GM23338 (cell line): ENCODE measurements at regions not wholly inside any gene's neighbourhood (a gene's known extent, or its start where the extent isn't known, plus 50 kb on each side); places are given as distances from the start of the nearest gene placed in this dataset.

Experiments
- ATAC-seq: fragments of 200-7000 bp; cut with Tn5 transposase; 3 replicates; pipeline ENCODE4 v1.9.1; 2020
- DNase-seq: peaks from one replicate; pipeline ENCODE4 v3.0.0-alpha.2; 2015; ENCODE audit warnings: low spot score
- H2AFZ ChIP-seq: fragments of 200-600 bp; sonication (generic); 2 replicates; pipeline ENCODE4 v1.8.0; 2016; ENCODE audit warnings: antibody characterized with exemption, mild to moderate bottlenecking, moderate library complexity
- H3F3A ChIP-seq: fragments of 200-600 bp; sonication (generic); replicated peaks from 2 replicates; pipeline ENCODE4 v1.8.0; 2017; ENCODE audit warnings: antibody characterized with exemption, mixed run types, low read depth
- H3K27ac ChIP-seq: fragments of 200-600 bp; sonication (generic); 2 replicates; pipeline ENCODE4 v1.6.1; 2016; ENCODE audit warnings: low read depth
- H3K27me3 ChIP-seq: fragments of 200-600 bp; sonication (generic); 2 replicates; pipeline ENCODE4 v1.8.0; 2016; ENCODE audit warnings: mild to moderate bottlenecking, mixed run types, moderate library complexity; ENCODE audit not compliant: insufficient read depth
- H3K36me3 ChIP-seq: fragments of 200-600 bp; sonication (generic); 2 replicates; pipeline ENCODE4 v1.8.0; 2016; ENCODE audit warnings: mild to moderate bottlenecking; ENCODE audit not compliant: insufficient read depth
- H3K4me1 ChIP-seq: fragments of 200-600 bp; sonication (generic); 2 replicates; pipeline ENCODE4 v1.8.0; 2016; ENCODE audit warnings: mild to moderate bottlenecking, moderate library complexity; ENCODE audit not compliant: insufficient read depth
- H3K4me2 ChIP-seq: fragments of 200-600 bp; sonication (generic); 2 replicates; pipeline ENCODE4 v1.7.1; 2017; ENCODE audit warnings: mixed run types
- H3K4me3 ChIP-seq: fragments of 200-600 bp; sonication (generic); 2 replicates; pipeline ENCODE4 v1.6.1; 2016; ENCODE audit warnings: mixed run types
- H3K79me2 ChIP-seq: fragments of 200-600 bp; sonication (generic); replicated peaks from 2 replicates; pipeline ENCODE4 v1.8.0; 2017; ENCODE audit warnings: mild to moderate bottlenecking; ENCODE audit not compliant: insufficient read depth
- H3K9me2 ChIP-seq: fragments of 200-600 bp; sonication (generic); 2 replicates; pipeline ENCODE4 v1.8.0; 2017; ENCODE audit not compliant: insufficient read depth
- H4K20me1 ChIP-seq: fragments of 200-600 bp; sonication (generic); replicated peaks from 2 replicates; pipeline ENCODE4 v1.8.0; 2017; ENCODE audit warnings: mild to moderate bottlenecking; ENCODE audit not compliant: insufficient read depth
- H3K27ac Mint-ChIP-seq: 2 replicates; pipeline ENCODE4 v1.8.0; 2020; ENCODE audit warnings: inconsistent platforms, mild to moderate bottlenecking, moderate library complexity, mixed read lengths
- H3K27me3 Mint-ChIP-seq: 3 replicates; pipeline ENCODE4 v1.8.0; 2022; ENCODE audit warnings: low read depth, mild to moderate bottlenecking, moderate library complexity, mixed read lengths, inconsistent platforms; ENCODE audit not compliant: insufficient read depth, poor library complexity
- H3K36me3 Mint-ChIP-seq: 3 replicates; pipeline ENCODE4 v1.8.0; 2021; ENCODE audit warnings: low read depth, mild to moderate bottlenecking, inconsistent platforms, moderate library complexity, mixed read lengths
- H3K4me1 Mint-ChIP-seq: 3 replicates; pipeline ENCODE4 v1.8.0; 2020; ENCODE audit warnings: mild to moderate bottlenecking, inconsistent platforms, mixed read lengths
- H3K4me3 Mint-ChIP-seq: 3 replicates; pipeline ENCODE4 v1.8.0; 2021; ENCODE audit warnings: moderate library complexity, mild to moderate bottlenecking, inconsistent platforms, mixed read lengths
- H3K9me3 Mint-ChIP-seq: 3 replicates; pipeline ENCODE4 v1.8.0; 2020; ENCODE audit warnings: moderate library complexity, mild to moderate bottlenecking, inconsistent platforms, mixed read lengths
- CREB1 ChIP-seq: fragments of 250-450 bp; sonication (Bioruptor Pico); IDR thresholded peaks from 2 replicates; pipeline ENCODE4 v1.5.0; 2020; ENCODE audit warnings: low read depth, mild to moderate bottlenecking, moderate library complexity
- EZH2phosphoT487 ChIP-seq: fragments of 200-600 bp; sonication (generic); IDR thresholded peaks from one replicate; pipeline ENCODE4 v1.8.1; 2018; ENCODE audit warnings: antibody characterized with exemption; ENCODE audit not compliant: unreplicated experiment
- JUNB ChIP-seq: IDR thresholded peaks from one replicate; pipeline ENCODE4 v1.6.1; 2016; ENCODE audit warnings: antibody characterized with exemption; ENCODE audit not compliant: unreplicated experiment
- NANOG ChIP-seq: IDR thresholded peaks from 2 replicates; pipeline ENCODE4 v1.6.1; 2016; ENCODE audit warnings: antibody characterized with exemption, borderline replicate concordance
- POLR2AphosphoS5 ChIP-seq: IDR thresholded peaks from 2 replicates; pipeline ENCODE4 v1.6.1; 2016; ENCODE audit warnings: antibody characterized with exemption, low read depth
- STAT1 ChIP-seq: IDR thresholded peaks from one replicate; pipeline ENCODE4 v1.6.1; 2016; ENCODE audit warnings: antibody characterized with exemption; ENCODE audit not compliant: unreplicated experiment
- ZNF114 ChIP-seq: fragments of 250-450 bp; sonication (Bioruptor Pico); IDR thresholded peaks from 2 replicates; pipeline ENCODE4 v1.5.0; 2020; ENCODE audit warnings: mild to moderate bottlenecking, moderate library complexity
- ZNF331 ChIP-seq: fragments of 250-450 bp; sonication (Bioruptor Pico); IDR thresholded peaks from 2 replicates; pipeline ENCODE4 v1.5.0; 2020; ENCODE audit warnings: low read depth, mild to moderate bottlenecking, moderate library complexity
- TF ChIP-seq, protein P1 (sequence below): IDR thresholded peaks from one replicate; pipeline ENCODE4 v1.6.1; 2018; ENCODE audit warnings: antibody characterized with exemption; ENCODE audit not compliant: unreplicated experiment
- TF ChIP-seq, protein P2 (sequence below): IDR thresholded peaks from 2 replicates; pipeline ENCODE4 v1.6.1; 2016; ENCODE audit warnings: antibody characterized with exemption
- TF ChIP-seq, protein P3 (sequence below): fragments of 250-450 bp; sonication (Bioruptor Pico); IDR thresholded peaks from 2 replicates; pipeline ENCODE4 v1.5.0; 2020; ENCODE audit warnings: mild to moderate bottlenecking, moderate library complexity
- TF ChIP-seq, protein P4 (sequence below), 2 experiments: fragments of 200-600 bp in 1 of 2; sonication (generic) in 1 of 2; conservative IDR thresholded peaks; 2 replicates each; pipeline versions ENCODE4 v1.5.1 to v1.6.1; 2016 to 2017; ENCODE audit warnings: antibody characterized with exemption in 2 of 2, low read depth in 2 of 2, mild to moderate bottlenecking in 2 of 2, moderate library complexity in 1 of 2

DNA sequence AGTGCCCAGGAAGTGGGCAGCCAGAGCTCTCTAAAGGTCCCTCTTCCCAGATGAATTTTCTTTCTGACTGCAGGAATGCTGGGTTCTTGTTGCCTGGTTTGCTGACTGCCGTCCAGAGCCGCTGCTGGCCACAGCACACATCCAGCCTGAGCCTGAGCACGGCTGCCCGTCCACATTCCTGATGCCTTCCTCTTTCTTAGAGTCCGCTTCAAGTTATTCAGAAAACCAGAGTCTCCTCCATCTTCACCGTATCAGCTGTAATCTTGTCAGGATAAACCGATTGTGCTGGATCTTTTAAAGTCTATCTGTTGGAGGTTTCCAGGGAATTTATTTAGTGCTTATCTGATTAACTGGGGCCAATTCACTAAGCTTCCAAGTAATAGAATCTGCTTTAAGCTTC, 84.8 kb upstream of the BCAR3 start:
- no peak overlapping the region for H3K27ac Mint-ChIP-seq
- ATAC-seq (peak; percentile 34; the same call in 2 of the 3 replicates), DNase-seq (peak; percentile 23)
- H3K36me3 Mint-ChIP-seq = no peaks in the 10 kb centered on the region; the same call in 2 of the 3 replicates
- Histone ChIP-seq H3K36me3 (no peaks in the 10 kb centered on the region), H3K4me1 (peaks cover 21% of the 10 kb centered on the region), H3K79me2 (no peaks in the 10 kb centered on the region), H3K27me3 (no peaks in the 10 kb centered on the region), H3K4me3 (no peak overlapping the region), H3K4me2 (no peak overlapping the region), H3K9me2 (peaks cover 12% of the 10 kb centered on the region), H3F3A (no peaks in the 10 kb centered on the region), H3K27ac (no peak overlapping the region), H4K20me1 (no peaks in the 10 kb centered on the region), H2AFZ (no peak overlapping the region)
- no peaks in the 10 kb centered on the region; the same call in 2 of the 3 replicates for H3K9me3 Mint-ChIP-seq
- H3K4me1 Mint-ChIP-seq = peaks cover 32% of the 10 kb centered on the region
- peaks cover 6% of the 10 kb centered on the region for H3K27me3 Mint-ChIP-seq
- H3K4me3 Mint-ChIP-seq = no peak overlapping the region
- TF ChIP-seq JUNB = no peak
- TF ChIP-seq, protein P1, sequence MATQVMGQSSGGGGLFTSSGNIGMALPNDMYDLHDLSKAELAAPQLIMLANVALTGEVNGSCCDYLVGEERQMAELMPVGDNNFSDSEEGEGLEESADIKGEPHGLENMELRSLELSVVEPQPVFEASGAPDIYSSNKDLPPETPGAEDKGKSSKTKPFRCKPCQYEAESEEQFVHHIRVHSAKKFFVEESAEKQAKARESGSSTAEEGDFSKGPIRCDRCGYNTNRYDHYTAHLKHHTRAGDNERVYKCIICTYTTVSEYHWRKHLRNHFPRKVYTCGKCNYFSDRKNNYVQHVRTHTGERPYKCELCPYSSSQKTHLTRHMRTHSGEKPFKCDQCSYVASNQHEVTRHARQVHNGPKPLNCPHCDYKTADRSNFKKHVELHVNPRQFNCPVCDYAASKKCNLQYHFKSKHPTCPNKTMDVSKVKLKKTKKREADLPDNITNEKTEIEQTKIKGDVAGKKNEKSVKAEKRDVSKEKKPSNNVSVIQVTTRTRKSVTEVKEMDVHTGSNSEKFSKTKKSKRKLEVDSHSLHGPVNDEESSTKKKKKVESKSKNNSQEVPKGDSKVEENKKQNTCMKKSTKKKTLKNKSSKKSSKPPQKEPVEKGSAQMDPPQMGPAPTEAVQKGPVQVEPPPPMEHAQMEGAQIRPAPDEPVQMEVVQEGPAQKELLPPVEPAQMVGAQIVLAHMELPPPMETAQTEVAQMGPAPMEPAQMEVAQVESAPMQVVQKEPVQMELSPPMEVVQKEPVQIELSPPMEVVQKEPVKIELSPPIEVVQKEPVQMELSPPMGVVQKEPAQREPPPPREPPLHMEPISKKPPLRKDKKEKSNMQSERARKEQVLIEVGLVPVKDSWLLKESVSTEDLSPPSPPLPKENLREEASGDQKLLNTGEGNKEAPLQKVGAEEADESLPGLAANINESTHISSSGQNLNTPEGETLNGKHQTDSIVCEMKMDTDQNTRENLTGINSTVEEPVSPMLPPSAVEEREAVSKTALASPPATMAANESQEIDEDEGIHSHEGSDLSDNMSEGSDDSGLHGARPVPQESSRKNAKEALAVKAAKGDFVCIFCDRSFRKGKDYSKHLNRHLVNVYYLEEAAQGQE = no peak
- TF ChIP-seq POLR2AphosphoS5 = no peak
- no peak for TF ChIP-seq NANOG
- TF ChIP-seq, protein P2, sequence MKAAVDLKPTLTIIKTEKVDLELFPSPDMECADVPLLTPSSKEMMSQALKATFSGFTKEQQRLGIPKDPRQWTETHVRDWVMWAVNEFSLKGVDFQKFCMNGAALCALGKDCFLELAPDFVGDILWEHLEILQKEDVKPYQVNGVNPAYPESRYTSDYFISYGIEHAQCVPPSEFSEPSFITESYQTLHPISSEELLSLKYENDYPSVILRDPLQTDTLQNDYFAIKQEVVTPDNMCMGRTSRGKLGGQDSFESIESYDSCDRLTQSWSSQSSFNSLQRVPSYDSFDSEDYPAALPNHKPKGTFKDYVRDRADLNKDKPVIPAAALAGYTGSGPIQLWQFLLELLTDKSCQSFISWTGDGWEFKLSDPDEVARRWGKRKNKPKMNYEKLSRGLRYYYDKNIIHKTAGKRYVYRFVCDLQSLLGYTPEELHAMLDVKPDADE = no peak
- TF ChIP-seq ZNF331 = no peak
- TF ChIP-seq, protein P3, sequence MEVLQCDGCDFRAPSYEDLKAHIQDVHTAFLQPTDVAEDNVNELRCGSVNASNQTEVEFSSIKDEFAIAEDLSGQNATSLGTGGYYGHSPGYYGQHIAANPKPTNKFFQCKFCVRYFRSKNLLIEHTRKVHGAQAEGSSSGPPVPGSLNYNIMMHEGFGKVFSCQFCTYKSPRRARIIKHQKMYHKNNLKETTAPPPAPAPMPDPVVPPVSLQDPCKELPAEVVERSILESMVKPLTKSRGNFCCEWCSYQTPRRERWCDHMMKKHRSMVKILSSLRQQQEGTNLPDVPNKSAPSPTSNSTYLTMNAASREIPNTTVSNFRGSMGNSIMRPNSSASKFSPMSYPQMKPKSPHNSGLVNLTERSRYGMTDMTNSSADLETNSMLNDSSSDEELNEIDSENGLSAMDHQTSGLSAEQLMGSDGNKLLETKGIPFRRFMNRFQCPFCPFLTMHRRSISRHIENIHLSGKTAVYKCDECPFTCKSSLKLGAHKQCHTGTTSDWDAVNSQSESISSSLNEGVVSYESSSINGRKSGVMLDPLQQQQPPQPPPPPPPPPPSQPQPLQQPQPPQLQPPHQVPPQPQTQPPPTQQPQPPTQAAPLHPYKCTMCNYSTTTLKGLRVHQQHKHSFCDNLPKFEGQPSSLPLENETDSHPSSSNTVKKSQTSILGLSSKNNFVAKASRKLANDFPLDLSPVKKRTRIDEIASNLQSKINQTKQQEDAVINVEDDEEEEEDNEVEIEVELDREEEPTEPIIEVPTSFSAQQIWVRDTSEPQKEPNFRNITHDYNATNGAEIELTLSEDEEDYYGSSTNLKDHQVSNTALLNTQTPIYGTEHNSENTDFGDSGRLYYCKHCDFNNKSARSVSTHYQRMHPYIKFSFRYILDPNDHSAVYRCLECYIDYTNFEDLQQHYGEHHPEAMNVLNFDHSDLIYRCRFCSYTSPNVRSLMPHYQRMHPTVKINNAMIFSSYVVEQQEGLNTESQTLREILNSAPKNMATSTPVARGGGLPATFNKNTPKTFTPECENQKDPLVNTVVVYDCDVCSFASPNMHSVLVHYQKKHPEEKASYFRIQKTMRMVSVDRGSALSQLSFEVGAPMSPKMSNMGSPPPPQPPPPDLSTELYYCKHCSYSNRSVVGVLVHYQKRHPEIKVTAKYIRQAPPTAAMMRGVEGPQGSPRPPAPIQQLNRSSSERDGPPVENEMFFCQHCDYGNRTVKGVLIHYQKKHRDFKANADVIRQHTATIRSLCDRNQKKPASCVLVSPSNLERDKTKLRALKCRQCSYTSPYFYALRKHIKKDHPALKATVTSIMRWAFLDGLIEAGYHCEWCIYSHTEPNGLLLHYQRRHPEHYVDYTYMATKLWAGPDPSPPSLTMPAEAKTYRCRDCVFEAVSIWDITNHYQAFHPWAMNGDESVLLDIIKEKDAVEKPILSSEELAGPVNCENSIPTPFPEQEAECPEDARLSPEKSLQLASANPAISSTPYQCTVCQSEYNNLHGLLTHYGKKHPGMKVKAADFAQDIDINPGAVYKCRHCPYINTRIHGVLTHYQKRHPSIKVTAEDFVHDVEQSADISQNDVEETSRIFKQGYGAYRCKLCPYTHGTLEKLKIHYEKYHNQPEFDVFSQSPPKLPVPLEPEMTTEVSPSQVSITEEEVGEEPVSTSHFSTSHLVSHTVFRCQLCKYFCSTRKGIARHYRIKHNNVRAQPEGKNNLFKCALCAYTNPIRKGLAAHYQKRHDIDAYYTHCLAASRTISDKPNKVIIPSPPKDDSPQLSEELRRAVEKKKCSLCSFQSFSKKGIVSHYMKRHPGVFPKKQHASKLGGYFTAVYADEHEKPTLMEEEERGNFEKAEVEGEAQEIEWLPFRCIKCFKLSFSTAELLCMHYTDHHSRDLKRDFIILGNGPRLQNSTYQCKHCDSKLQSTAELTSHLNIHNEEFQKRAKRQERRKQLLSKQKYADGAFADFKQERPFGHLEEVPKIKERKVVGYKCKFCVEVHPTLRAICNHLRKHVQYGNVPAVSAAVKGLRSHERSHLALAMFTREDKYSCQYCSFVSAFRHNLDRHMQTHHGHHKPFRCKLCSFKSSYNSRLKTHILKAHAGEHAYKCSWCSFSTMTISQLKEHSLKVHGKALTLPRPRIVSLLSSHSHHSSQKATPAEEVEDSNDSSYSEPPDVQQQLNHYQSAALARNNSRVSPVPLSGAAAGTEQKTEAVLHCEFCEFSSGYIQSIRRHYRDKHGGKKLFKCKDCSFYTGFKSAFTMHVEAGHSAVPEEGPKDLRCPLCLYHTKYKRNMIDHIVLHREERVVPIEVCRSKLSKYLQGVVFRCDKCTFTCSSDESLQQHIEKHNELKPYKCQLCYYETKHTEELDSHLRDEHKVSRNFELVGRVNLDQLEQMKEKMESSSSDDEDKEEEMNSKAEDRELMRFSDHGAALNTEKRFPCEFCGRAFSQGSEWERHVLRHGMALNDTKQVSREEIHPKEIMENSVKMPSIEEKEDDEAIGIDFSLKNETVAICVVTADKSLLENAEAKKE (CRISPR knock-in tag) = no peak
- TF ChIP-seq ZNF114 (CRISPR knock-in tag) = no peak
- TF ChIP-seq, protein P4, sequence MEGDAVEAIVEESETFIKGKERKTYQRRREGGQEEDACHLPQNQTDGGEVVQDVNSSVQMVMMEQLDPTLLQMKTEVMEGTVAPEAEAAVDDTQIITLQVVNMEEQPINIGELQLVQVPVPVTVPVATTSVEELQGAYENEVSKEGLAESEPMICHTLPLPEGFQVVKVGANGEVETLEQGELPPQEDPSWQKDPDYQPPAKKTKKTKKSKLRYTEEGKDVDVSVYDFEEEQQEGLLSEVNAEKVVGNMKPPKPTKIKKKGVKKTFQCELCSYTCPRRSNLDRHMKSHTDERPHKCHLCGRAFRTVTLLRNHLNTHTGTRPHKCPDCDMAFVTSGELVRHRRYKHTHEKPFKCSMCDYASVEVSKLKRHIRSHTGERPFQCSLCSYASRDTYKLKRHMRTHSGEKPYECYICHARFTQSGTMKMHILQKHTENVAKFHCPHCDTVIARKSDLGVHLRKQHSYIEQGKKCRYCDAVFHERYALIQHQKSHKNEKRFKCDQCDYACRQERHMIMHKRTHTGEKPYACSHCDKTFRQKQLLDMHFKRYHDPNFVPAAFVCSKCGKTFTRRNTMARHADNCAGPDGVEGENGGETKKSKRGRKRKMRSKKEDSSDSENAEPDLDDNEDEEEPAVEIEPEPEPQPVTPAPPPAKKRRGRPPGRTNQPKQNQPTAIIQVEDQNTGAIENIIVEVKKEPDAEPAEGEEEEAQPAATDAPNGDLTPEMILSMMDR (conservative IDR thresholded peaks at IDR 0.05; ENCODE audit: low read depth in 2 of 2) = no peak
- TF ChIP-seq EZH2phosphoT487 = no peak
- no peak for TF ChIP-seq STAT1
- no peak for TF ChIP-seq CREB1 (CRISPR knock-in tag)
